ENCODE measurements at regions not wholly inside any gene's neighbourhood (a gene's known extent, or its start where the extent isn't known, plus 50 kb on each side); places are given as distances from the start of the nearest gene placed in this dataset.
"Not testable (repeated sequence)": the region's sequence is repeated elsewhere in the genome, so short reads cannot be mapped to it uniquely, and the experiment has no call there.

- DNase-seq: no peak
These were observed 370.8 kb upstream of the DIPK2B start for GRCh38 chrX:45571453-45571852.

GRCh38 chrX:45566456-45566855 is 365.8 kb upstream of the DIPK2B start:
- no peak for DNase-seq

GRCh38 chrX:45557387-45557786 is 356.7 kb upstream of the DIPK2B start:
- DNase-seq: no peak

- DNase-seq: no peak
These were observed 354.1 kb upstream of the DIPK2B start for GRCh38 chrX:45554736-45555135.

- no peak for DNase-seq
These were observed 352.7 kb upstream of the DIPK2B start for GRCh38 chrX:45553417-45553816.

GRCh38 chrX:45546697-45547096 is 346.0 kb upstream of the DIPK2B start:
- not testable (repeated sequence) for DNase-seq

GRCh38 chrX:45540181-45540580 is 339.5 kb upstream of the DIPK2B start:
- no peak for DNase-seq

- DNase-seq: no peak
These were observed 337.3 kb upstream of the DIPK2B start for GRCh38 chrX:45537936-45538335.

- no peak for DNase-seq
These were observed 327.2 kb upstream of the DIPK2B start for GRCh38 chrX:45527834-45528233.

GRCh38 chrX:45524805-45525204 is 324.1 kb upstream of the DIPK2B start:
- no peak for DNase-seq

- DNase-seq: no peak
These were observed 323.6 kb upstream of the DIPK2B start for GRCh38 chrX:45524296-45524695.

GRCh38 chrX:45518552-45518951 is 317.9 kb upstream of the DIPK2B start:
- no peak for DNase-seq

GRCh38 chrX:45517090-45517973 is 316.7 kb upstream of the DIPK2B start:
- DNase-seq: peak; percentile 11

GRCh38 chrX:45515262-45516215 is 314.9 kb upstream of the DIPK2B start:
- DNase-seq: peak; percentile 14

- DNase-seq: no peak
These were observed 312.4 kb upstream of the DIPK2B start for GRCh38 chrX:45513042-45513441.

GRCh38 chrX:45508454-45508853 is 307.8 kb upstream of the DIPK2B start:
- no peak for DNase-seq

- DNase-seq: no peak
These were observed 305.6 kb upstream of the DIPK2B start for GRCh38 chrX:45506149-45506730.

GRCh38 chrX:45505214-45505613 is 304.5 kb upstream of the DIPK2B start:
- no peak for DNase-seq

GRCh38 chrX:45503787-45504362 is 303.2 kb upstream of the DIPK2B start:
- not testable (repeated sequence) for DNase-seq

GRCh38 chrX:45502396-45502795 is 301.7 kb upstream of the DIPK2B start:
- no peak for DNase-seq

GRCh38 chrX:45497290-45497689 is 296.6 kb upstream of the DIPK2B start:
- DNase-seq: no peak

GRCh38 chrX:45485719-45486118 is 285.0 kb upstream of the DIPK2B start:
- no peak for DNase-seq

Data from left kidney (tissue), 1 donor.